ENCODE measurements at regions not wholly inside any gene's neighbourhood (a gene's known extent, or its start where the extent isn't known, plus 50 kb on each side); places are given as distances from the start of the nearest gene placed in this dataset.

GRCh38 chr1:82934074-82934473 is 1064.9 kb downstream of the TTLL7 start:
- DNase-seq, result peak in 1 of 5 donors; percentile 21
- H3K9me3 ChIP-seq (ENCODE audit: control insufficient read depth in 2 of 3, insufficient read depth in 1 of 3, low read length in 3 of 3), result no peaks in the 10 kb centered on the region

GRCh38 chr1:82932727-82933126 is 1066.2 kb downstream of the TTLL7 start:
- DNase-seq, result no peak
- peaks cover 0 to 7% (median 3%) of the 10 kb centered on the region in 3 donors for H3K4me1 ChIP-seq (ENCODE audit: control insufficient read depth in 2 of 3, insufficient read depth in 2 of 3, low read depth in 1 of 3, low read length in 3 of 3)
- H3K9me3 ChIP-seq (ENCODE audit: control insufficient read depth in 2 of 3, insufficient read depth in 1 of 3, low read length in 3 of 3), result no peaks in the 10 kb centered on the region
- FAIRE-seq, result no peak
- TF ChIP-seq CTCF (IDR thresholded peaks at IDR 0.05; ENCODE audit: borderline replicate concordance, extremely low read depth, insufficient read depth), result no peak
- no peaks in the 10 kb centered on the region for H3K36me3 ChIP-seq (ENCODE audit: control insufficient read depth in 2 of 3, insufficient read depth in 3 of 3, low read length in 3 of 3)
- H3K4me3 ChIP-seq (ENCODE audit: low read length in 3 of 3), result no peak overlapping the region
- no peak overlapping the region for H3K9ac ChIP-seq (ENCODE audit: low read length in 3 of 3)
- no peaks in the 10 kb centered on the region for H3K27me3 ChIP-seq (ENCODE audit: control insufficient read depth, insufficient read depth, low read length)
- no peak overlapping the region for H3K27ac ChIP-seq (ENCODE audit: low read depth in 2 of 2, low read length in 2 of 2)
- intact Hi-C loops (cut with DNase I), result no loop called here

More at GRCh38 chr1:82934074-82934473, 1064.9 kb downstream of the TTLL7 start:
- H3K9ac ChIP-seq (ENCODE audit: low read length in 3 of 3), result no peak overlapping the region
- TF ChIP-seq CTCF (IDR thresholded peaks at IDR 0.05; ENCODE audit: borderline replicate concordance, extremely low read depth, insufficient read depth), result no peak
- FAIRE-seq, result no peak
- peaks cover 0 to 7% (median 3%) of the 10 kb centered on the region in 3 donors for H3K4me1 ChIP-seq (ENCODE audit: control insufficient read depth in 2 of 3, insufficient read depth in 2 of 3, low read depth in 1 of 3, low read length in 3 of 3)
- H3K4me3 ChIP-seq (ENCODE audit: low read length in 3 of 3), result no peak overlapping the region
- intact Hi-C loops (cut with DNase I), result no loop called here
- H3K36me3 ChIP-seq (ENCODE audit: control insufficient read depth in 2 of 3, insufficient read depth in 3 of 3, low read length in 3 of 3), result no peaks in the 10 kb centered on the region
- H3K27ac ChIP-seq (ENCODE audit: low read depth in 2 of 2, low read length in 2 of 2), result no peak overlapping the region
- no peaks in the 10 kb centered on the region for H3K27me3 ChIP-seq (ENCODE audit: control insufficient read depth, insufficient read depth, low read length)

- Histone ChIP-seq H3K4me3 (ENCODE audit: low read length in 3 of 3) (no peak overlapping the region), H3K27me3 (ENCODE audit: control insufficient read depth, insufficient read depth, low read length) (no peaks in the 10 kb centered on the region), H3K36me3 (ENCODE audit: control insufficient read depth in 2 of 3, insufficient read depth in 3 of 3, low read length in 3 of 3) (no peaks in the 10 kb centered on the region), H3K9ac (ENCODE audit: low read length in 3 of 3) (no peak overlapping the region), H3K9me3 (ENCODE audit: control insufficient read depth in 2 of 3, insufficient read depth in 1 of 3, low read length in 3 of 3) (no peaks in the 10 kb centered on the region), H3K4me1 (ENCODE audit: control insufficient read depth in 2 of 3, insufficient read depth in 2 of 3, low read depth in 1 of 3, low read length in 3 of 3) (peaks cover 0 to 7% (median 3%) of the 10 kb centered on the region in 3 donors), H3K27ac (ENCODE audit: low read depth in 2 of 2, low read length in 2 of 2) (no peak overlapping the region)
- FAIRE-seq (no peak), DNase-seq (no peak)
- intact Hi-C loops (cut with DNase I), result no loop called here
- TF ChIP-seq CTCF (IDR thresholded peaks at IDR 0.05; ENCODE audit: borderline replicate concordance, extremely low read depth, insufficient read depth), result no peak
These were observed 1066.7 kb downstream of the TTLL7 start for GRCh38 chr1:82932207-82932606.

GRCh38 chr1:82931006-82931405 is 1067.9 kb downstream of the TTLL7 start:
- DNase-seq (peak in 4 of 5 donors; percentile 59 to 94 (median 82)), FAIRE-seq (no peak)
- no peak for TF ChIP-seq CTCF (IDR thresholded peaks at IDR 0.05; ENCODE audit: borderline replicate concordance, extremely low read depth, insufficient read depth)
- intact Hi-C loops (cut with DNase I), result no loop called here
- Histone ChIP-seq H3K9ac (ENCODE audit: low read length in 3 of 3) (no peak overlapping the region), H3K36me3 (ENCODE audit: control insufficient read depth in 2 of 3, insufficient read depth in 3 of 3, low read length in 3 of 3) (no peaks in the 10 kb centered on the region), H3K9me3 (ENCODE audit: control insufficient read depth in 2 of 3, insufficient read depth in 1 of 3, low read length in 3 of 3) (no peaks in the 10 kb centered on the region), H3K4me3 (ENCODE audit: low read length in 3 of 3) (no peak overlapping the region), H3K27me3 (ENCODE audit: control insufficient read depth, insufficient read depth, low read length) (no peaks in the 10 kb centered on the region), H3K27ac (ENCODE audit: low read depth in 2 of 2, low read length in 2 of 2) (no peak overlapping the region), H3K4me1 (ENCODE audit: control insufficient read depth in 2 of 3, insufficient read depth in 2 of 3, low read depth in 1 of 3, low read length in 3 of 3) (peaks cover 0 to 7% (median 3%) of the 10 kb centered on the region in 3 donors)
